ENCODE measurements at regions not wholly inside any gene's neighbourhood (a gene's known extent, or its start where the extent isn't known, plus 50 kb on each side); places are given as distances from the start of the nearest gene placed in this dataset.

DNA sequence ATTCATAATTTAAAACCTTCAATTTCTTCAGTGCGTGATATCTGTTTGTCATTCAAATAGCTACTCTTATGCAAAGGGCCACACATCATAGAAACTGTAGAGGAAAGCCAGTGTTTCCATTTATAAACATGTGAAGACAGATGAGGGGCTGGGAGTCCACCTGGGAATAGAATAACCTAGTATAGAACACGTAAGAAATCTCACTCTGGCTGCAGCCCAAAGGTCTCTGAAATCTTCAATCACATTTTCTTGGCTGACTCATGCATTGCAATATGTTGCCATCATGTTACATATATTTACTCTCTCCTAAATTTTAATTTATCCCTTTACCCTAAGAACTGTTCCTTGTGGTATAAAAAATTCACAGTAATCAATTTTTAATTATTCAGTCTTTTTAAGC is 123.2 kb downstream of the ELOVL4 start:
- TF ChIP-seq, protein P1, sequence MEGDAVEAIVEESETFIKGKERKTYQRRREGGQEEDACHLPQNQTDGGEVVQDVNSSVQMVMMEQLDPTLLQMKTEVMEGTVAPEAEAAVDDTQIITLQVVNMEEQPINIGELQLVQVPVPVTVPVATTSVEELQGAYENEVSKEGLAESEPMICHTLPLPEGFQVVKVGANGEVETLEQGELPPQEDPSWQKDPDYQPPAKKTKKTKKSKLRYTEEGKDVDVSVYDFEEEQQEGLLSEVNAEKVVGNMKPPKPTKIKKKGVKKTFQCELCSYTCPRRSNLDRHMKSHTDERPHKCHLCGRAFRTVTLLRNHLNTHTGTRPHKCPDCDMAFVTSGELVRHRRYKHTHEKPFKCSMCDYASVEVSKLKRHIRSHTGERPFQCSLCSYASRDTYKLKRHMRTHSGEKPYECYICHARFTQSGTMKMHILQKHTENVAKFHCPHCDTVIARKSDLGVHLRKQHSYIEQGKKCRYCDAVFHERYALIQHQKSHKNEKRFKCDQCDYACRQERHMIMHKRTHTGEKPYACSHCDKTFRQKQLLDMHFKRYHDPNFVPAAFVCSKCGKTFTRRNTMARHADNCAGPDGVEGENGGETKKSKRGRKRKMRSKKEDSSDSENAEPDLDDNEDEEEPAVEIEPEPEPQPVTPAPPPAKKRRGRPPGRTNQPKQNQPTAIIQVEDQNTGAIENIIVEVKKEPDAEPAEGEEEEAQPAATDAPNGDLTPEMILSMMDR (conservative IDR thresholded peaks at IDR 0.05; ENCODE audit: low read depth, low read length), result no peak
- Histone ChIP-seq H3K4me1 (ENCODE audit: low read depth, poor library complexity, severe bottlenecking) (no peaks in the 10 kb centered on the region), H3K79me2 (ENCODE audit: insufficient read depth, low read depth) (no peaks in the 10 kb centered on the region), H3K4me2 (no peak overlapping the region), H3K9ac (no peak overlapping the region), H3K27ac (no peak overlapping the region), H4K20me1 (ENCODE audit: insufficient read depth) (no peaks in the 10 kb centered on the region), H3K4me3 (IDR thresholded peaks at IDR 0.05; ENCODE audit: insufficient read depth, low read depth, low read length) (no peak overlapping the region), H3K27me3 (ENCODE audit: insufficient read depth, low read depth) (no peaks in the 10 kb centered on the region), H3K36me3 (ENCODE audit: insufficient read depth) (no peaks in the 10 kb centered on the region), H2AFZ (ENCODE audit: low read depth) (no peak overlapping the region)

DNA sequence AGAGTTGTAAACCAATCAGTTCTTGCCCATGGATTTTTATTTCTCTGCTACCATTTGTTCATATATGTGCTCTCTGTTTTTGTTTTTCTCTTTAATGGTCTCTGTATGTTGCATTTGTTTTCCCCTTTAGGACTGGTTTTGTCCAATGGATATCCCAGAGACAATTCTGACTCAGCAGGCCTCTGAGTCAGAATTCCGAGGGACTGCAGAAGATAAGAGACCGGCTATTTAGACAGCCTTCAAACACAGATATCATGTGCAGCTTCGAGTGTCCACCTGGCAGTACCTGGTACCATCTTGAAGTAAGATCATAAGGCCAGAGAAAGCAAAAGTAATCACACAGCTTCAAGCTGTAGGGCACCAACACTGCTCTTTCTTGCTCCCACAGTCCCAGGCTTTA is 125.5 kb downstream of the ELOVL4 start:
- H2AFZ ChIP-seq (ENCODE audit: low read depth), result no peak overlapping the region
- no peak overlapping the region for H3K9ac ChIP-seq
- no peaks in the 10 kb centered on the region for H4K20me1 ChIP-seq (ENCODE audit: insufficient read depth)
- no peaks in the 10 kb centered on the region for H3K4me1 ChIP-seq (ENCODE audit: low read depth, poor library complexity, severe bottlenecking)
- H3K27ac ChIP-seq, result no peak overlapping the region
- H3K36me3 ChIP-seq (ENCODE audit: insufficient read depth), result no peaks in the 10 kb centered on the region
- H3K4me2 ChIP-seq, result no peak overlapping the region
- no peaks in the 10 kb centered on the region for H3K27me3 ChIP-seq (ENCODE audit: insufficient read depth, low read depth)
- no peaks in the 10 kb centered on the region for H3K79me2 ChIP-seq (ENCODE audit: insufficient read depth, low read depth)
- TF ChIP-seq, protein P1 (conservative IDR thresholded peaks at IDR 0.05; ENCODE audit: low read depth, low read length), result no peak
- H3K4me3 ChIP-seq (IDR thresholded peaks at IDR 0.05; ENCODE audit: insufficient read depth, low read depth, low read length), result no peak overlapping the region

GRCh38 chr6:79818471-79818870 is 128.9 kb downstream of the ELOVL4 start:
- no peak overlapping the region for H2AFZ ChIP-seq (ENCODE audit: low read depth)
- no peak overlapping the region for H3K9ac ChIP-seq
- no peaks in the 10 kb centered on the region for H3K27me3 ChIP-seq (ENCODE audit: insufficient read depth, low read depth)
- no peaks in the 10 kb centered on the region for H3K79me2 ChIP-seq (ENCODE audit: insufficient read depth, low read depth)
- H3K4me2 ChIP-seq, result no peak overlapping the region
- TF ChIP-seq, protein P1 (conservative IDR thresholded peaks at IDR 0.05; ENCODE audit: low read depth, low read length), result no peak
- H3K27ac ChIP-seq, result no peak overlapping the region
- no peak overlapping the region for H3K4me3 ChIP-seq (IDR thresholded peaks at IDR 0.05; ENCODE audit: insufficient read depth, low read depth, low read length)
- no peaks in the 10 kb centered on the region for H4K20me1 ChIP-seq (ENCODE audit: insufficient read depth)
- no peaks in the 10 kb centered on the region for H3K4me1 ChIP-seq (ENCODE audit: low read depth, poor library complexity, severe bottlenecking)
- no peaks in the 10 kb centered on the region for H3K36me3 ChIP-seq (ENCODE audit: insufficient read depth)

DNA sequence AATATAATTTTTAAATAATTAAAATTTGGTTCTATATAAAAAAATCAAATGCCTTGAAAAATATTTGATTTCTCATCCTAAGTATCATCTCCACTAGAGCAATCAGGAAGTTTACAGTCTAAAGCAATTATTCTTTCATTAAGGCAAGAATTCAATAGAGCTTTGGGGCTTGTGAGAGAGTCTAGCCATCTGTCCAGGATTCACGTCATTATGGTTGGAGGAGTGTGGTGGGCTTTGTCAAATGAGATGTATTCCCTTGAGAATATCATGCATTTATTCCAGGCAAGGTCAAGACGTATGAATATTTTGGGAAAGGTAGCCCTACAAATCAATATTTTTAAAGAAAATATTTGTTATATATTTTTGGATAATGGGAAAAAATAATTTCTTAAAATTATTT is 132.4 kb downstream of the ELOVL4 start:
- Histone ChIP-seq H3K4me3 (IDR thresholded peaks at IDR 0.05; ENCODE audit: insufficient read depth, low read depth, low read length) (no peak overlapping the region), H3K27ac (no peak overlapping the region), H2AFZ (ENCODE audit: low read depth) (no peak overlapping the region), H3K4me1 (ENCODE audit: low read depth, poor library complexity, severe bottlenecking) (no peaks in the 10 kb centered on the region), H4K20me1 (ENCODE audit: insufficient read depth) (no peaks in the 10 kb centered on the region), H3K79me2 (ENCODE audit: insufficient read depth, low read depth) (no peaks in the 10 kb centered on the region), H3K27me3 (ENCODE audit: insufficient read depth, low read depth) (no peaks in the 10 kb centered on the region), H3K4me2 (no peak overlapping the region), H3K36me3 (ENCODE audit: insufficient read depth) (no peaks in the 10 kb centered on the region), H3K9ac (no peak overlapping the region)
- TF ChIP-seq, protein P1 (conservative IDR thresholded peaks at IDR 0.05; ENCODE audit: low read depth, low read length), result no peak

All from KMS-11 (cell line).